ENCODE measurements at regions not wholly inside any gene's neighbourhood (a gene's known extent, or its start where the extent isn't known, plus 50 kb on each side); places are given as distances from the start of the nearest gene placed in this dataset.

DNA sequence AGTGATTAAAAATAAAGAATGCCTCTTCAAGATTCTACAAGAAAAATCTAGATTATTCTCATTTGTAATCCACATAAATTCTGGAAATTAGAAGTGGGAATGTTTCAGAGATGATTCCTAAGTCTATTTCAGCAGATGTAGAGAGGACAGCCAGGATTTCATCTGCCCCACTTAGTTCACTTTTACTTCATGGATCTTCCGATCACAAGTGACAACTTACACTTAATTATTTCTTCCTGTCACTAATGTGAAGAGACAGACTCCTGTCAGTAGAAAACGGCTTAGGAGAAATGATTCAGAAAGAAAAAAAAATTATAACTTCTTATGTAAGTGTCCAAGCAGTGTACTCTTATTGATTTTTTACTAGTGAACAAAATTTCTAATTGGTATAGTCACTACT lies 368.2 kb upstream of the SMIM30 start:
- intact Hi-C loops (cut with DNase I): no loop called here
- DNase-seq (no peak), ATAC-seq (no peak)
- TF ChIP-seq, protein P1, sequence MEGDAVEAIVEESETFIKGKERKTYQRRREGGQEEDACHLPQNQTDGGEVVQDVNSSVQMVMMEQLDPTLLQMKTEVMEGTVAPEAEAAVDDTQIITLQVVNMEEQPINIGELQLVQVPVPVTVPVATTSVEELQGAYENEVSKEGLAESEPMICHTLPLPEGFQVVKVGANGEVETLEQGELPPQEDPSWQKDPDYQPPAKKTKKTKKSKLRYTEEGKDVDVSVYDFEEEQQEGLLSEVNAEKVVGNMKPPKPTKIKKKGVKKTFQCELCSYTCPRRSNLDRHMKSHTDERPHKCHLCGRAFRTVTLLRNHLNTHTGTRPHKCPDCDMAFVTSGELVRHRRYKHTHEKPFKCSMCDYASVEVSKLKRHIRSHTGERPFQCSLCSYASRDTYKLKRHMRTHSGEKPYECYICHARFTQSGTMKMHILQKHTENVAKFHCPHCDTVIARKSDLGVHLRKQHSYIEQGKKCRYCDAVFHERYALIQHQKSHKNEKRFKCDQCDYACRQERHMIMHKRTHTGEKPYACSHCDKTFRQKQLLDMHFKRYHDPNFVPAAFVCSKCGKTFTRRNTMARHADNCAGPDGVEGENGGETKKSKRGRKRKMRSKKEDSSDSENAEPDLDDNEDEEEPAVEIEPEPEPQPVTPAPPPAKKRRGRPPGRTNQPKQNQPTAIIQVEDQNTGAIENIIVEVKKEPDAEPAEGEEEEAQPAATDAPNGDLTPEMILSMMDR (IDR thresholded peaks at IDR 0.05): no peak
- Histone ChIP-seq H3K4me1 (no peaks in the 10 kb centered on the region), H3K9me3 (no peaks in the 10 kb centered on the region), H3K4me3 (no peak overlapping the region), H3K27ac (no peak overlapping the region), H3K27me3 (no peaks in the 10 kb centered on the region), H3K36me3 (no peaks in the 10 kb centered on the region)

DNA sequence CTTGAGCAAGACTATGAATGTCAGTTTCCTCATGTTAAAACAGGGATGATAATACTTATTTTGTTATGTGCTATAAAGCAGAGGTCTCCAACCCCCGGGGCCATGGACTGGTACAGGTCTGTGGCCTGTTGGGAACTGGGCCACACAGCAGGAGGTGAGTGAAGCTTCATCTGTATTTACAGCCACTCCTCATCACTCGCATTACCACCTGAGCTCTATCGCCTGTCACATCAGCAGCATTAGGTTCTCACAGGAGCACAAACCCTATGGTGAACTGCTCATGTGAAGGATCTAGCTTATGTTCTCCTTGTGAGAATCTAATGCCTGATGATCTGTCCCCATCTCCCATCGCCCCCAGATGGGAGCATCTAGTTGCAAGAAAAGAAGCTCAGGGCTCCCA lies 365.3 kb upstream of the SMIM30 start:
- no peaks in the 10 kb centered on the region for H3K4me1 ChIP-seq
- H3K36me3 ChIP-seq: no peaks in the 10 kb centered on the region
- no peak overlapping the region for H3K4me3 ChIP-seq
- DNase-seq (no peak), ATAC-seq (no peak)
- H3K27ac ChIP-seq: no peak overlapping the region
- TF ChIP-seq, protein P1 (IDR thresholded peaks at IDR 0.05): no peak
- H3K9me3 ChIP-seq: peaks cover 5% of the 10 kb centered on the region
- intact Hi-C loops (cut with DNase I): no loop called here
- no peaks in the 10 kb centered on the region for H3K27me3 ChIP-seq

DNA sequence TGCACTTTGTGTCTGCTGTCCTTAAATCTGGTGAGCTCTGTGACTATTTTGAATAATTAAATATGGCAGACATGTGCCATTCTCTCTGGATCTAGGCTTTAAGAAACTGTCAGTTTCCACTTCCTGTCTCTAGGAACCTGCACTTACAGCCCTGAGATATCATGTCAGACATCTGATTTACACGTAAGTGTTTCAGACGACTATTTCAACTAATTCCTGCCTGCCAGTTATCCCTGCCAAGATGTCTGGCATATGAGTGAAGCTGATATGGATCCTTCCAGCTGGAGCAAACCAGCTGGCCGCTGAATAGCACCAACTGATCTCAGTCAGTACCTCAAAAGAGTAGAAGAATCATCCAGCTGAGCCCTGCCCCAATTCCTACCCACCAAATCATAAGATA lies 362.2 kb upstream of the SMIM30 start:
- intact Hi-C loops (cut with DNase I): no loop called here

DNA sequence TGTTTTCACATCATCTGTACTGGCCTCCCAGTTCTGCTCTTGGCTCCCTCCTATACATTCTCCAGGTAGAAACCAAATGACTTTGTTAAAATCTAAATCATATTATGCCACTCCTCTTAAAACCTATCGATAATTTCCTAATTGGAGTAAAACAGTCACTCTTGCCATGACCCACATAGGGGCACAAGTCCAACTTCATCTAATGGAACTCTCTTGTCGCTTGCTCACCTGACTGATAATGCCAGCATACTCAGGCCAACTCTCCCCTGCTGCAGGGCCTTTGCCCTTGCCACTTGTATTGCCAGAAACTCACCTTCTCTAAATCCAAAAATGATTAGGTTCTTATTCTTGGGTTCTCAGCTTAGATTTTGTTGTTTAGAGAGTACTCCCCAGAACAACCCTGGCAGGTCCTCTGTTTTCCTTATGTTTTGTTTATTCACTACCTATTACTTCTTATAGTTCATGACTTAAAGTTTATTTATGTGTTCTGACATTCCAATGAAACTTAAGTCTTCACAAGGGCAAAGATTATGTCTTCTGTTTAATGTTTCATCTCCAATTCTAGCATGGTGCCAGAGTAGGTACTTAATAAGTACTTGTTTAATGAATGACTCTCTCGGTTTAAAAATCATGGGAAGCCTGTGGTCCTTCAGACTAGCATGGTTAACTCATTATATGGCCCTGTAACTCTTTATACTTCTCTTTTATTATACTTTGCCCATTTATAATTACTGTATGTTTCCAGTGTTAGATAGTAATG lies 345.9 kb upstream of the SMIM30 start:
- Histone ChIP-seq H3K36me3 (no peaks in the 10 kb centered on the region), H3K9me3 (no peaks in the 10 kb centered on the region), H3K27me3 (no peaks in the 10 kb centered on the region), H3K27ac (no peak overlapping the region), H3K4me3 (no peak overlapping the region), H3K4me1 (no peaks in the 10 kb centered on the region)
- no peak for ATAC-seq
- TF ChIP-seq, protein P1 (IDR thresholded peaks at IDR 0.05): no peak
- no peak for DNase-seq
- intact Hi-C loops (cut with DNase I): no loop called here

More for the DNA sequence above, 362.2 kb upstream of the SMIM30 start:
- ATAC-seq (no peak), DNase-seq (no peak)
- Histone ChIP-seq H3K4me1 (no peaks in the 10 kb centered on the region), H3K27me3 (no peaks in the 10 kb centered on the region), H3K4me3 (no peak overlapping the region), H3K27ac (no peak overlapping the region), H3K9me3 (peaks cover 5% of the 10 kb centered on the region), H3K36me3 (no peaks in the 10 kb centered on the region)
- TF ChIP-seq, protein P1 (IDR thresholded peaks at IDR 0.05): no peak

DNA sequence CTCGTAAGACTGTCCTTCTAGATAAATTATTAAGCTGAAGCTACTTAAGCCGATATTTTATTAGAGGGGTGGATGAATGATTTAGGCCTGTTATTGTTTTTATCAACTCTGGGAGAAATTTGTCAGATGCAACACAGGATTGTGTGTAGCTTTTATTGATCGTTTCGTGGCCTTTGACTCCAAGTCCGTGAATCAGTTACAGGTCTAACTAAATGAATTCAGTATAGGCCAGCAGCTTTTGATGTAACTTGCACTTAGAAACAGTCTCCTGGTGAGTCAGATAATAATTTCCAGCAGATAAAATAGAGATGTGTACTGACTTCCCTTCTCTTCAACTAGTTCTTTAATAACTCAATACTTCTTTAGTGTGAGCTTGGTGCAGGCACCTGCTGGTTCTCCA lies 341.7 kb upstream of the SMIM30 start:
- ATAC-seq (no peak), DNase-seq (no peak)
- no peaks in the 10 kb centered on the region for H3K4me1 ChIP-seq
- H3K9me3 ChIP-seq: no peaks in the 10 kb centered on the region
- no peak overlapping the region for H3K4me3 ChIP-seq
- intact Hi-C loops (cut with DNase I): no loop called here
- TF ChIP-seq, protein P1 (IDR thresholded peaks at IDR 0.05): no peak
- H3K27ac ChIP-seq: no peak overlapping the region
- H3K27me3 ChIP-seq: no peaks in the 10 kb centered on the region
- no peaks in the 10 kb centered on the region for H3K36me3 ChIP-seq

DNA sequence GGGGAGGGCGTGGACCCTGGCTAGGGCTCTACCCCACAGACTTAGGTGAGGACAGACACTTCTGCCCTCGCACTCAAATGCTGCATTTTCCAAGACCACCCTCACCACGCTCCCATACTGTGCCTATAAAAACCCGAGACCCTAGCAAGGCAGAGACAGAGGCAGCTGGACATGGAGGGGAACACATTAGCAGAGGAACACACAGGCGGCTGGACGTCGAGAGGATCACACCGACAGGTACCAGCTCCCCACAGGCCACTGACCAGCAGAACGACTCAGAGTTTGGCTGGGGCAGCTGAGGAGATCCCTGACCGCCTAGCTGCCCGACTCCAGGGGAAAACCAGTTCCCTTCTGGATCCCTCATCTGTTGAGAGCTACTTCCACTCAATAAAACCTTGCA lies 338.2 kb upstream of the SMIM30 start:
- intact Hi-C loops (cut with DNase I): no loop called here
- Histone ChIP-seq H3K36me3 (no peaks in the 10 kb centered on the region), H3K9me3 (no peaks in the 10 kb centered on the region), H3K27ac (no peak overlapping the region), H3K4me1 (no peaks in the 10 kb centered on the region), H3K27me3 (no peaks in the 10 kb centered on the region), H3K4me3 (no peak overlapping the region)
- ATAC-seq (no peak), DNase-seq (peak; percentile 47)
- TF ChIP-seq, protein P1 (IDR thresholded peaks at IDR 0.05): no peak

All from upper lobe of right lung (tissue), 1 donor.